ENCODE measurements at regions not wholly inside any gene's neighbourhood (a gene's known extent, or its start where the extent isn't known, plus 50 kb on each side); places are given as distances from the start of the nearest gene placed in this dataset.

DNA sequence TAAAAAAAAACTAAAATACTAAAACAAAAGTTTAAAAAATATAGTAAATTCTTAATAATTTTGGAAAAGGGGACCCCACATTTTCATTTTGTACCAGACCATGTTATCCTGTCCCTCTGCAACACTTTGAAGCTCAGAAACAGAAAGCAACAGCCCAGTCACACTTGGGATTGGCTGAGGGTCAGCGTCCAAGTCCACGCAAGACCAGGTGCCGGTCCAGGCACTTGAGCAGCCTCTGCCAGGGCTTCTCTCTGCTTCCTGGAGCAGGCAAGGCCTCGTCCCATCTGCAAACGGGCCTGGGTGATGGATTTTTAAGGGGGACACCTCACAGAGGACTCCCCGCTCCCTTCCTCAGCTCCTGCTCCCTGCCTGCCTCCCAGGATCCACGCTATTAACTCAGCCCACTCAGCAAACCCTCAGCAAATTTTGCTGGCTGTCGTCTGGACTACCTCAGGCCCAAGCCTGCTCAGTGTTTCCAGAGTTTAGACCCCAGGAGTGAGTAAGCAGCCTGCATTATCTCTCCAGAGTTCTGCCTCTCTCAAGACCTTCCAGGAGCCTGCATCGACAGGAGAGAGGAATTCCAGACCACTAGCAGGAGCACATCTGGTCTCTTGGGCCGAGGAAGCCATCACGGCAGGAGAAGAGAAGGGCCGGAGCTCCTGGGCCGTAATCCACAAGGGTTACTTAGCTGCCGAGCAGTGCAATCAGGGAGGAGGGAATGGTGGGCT lies 67.4 kb upstream of the CALM2 start:
- TF ChIP-seq, protein P1, sequence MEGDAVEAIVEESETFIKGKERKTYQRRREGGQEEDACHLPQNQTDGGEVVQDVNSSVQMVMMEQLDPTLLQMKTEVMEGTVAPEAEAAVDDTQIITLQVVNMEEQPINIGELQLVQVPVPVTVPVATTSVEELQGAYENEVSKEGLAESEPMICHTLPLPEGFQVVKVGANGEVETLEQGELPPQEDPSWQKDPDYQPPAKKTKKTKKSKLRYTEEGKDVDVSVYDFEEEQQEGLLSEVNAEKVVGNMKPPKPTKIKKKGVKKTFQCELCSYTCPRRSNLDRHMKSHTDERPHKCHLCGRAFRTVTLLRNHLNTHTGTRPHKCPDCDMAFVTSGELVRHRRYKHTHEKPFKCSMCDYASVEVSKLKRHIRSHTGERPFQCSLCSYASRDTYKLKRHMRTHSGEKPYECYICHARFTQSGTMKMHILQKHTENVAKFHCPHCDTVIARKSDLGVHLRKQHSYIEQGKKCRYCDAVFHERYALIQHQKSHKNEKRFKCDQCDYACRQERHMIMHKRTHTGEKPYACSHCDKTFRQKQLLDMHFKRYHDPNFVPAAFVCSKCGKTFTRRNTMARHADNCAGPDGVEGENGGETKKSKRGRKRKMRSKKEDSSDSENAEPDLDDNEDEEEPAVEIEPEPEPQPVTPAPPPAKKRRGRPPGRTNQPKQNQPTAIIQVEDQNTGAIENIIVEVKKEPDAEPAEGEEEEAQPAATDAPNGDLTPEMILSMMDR (IDR thresholded peaks at IDR 0.05; ENCODE audit: low read depth, low read length), result no peak

DNA sequence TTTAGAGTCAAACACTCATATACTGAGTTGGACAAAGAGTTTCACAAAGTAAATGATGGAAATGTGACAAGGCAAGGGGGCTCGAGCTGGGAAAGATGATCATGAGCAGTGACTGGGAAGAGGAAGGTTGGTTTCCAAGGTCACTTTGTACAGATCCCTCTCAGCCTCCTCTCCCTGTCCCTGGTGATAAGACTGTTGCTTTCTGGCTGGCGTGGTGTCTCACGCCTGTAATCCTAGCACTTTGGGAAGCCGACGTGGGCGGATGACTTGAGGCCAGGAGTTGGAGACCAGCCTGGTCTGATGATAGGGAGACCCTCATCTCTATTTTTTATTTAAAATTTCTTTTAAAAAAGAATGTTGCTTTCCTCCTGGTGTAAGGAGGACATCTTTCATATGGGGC lies 65.4 kb upstream of the CALM2 start:
- H3K27ac ChIP-seq, result no peak overlapping the region
- no peak overlapping the region for H3K4me3 ChIP-seq (ENCODE audit: low read depth, low read length)
- TF ChIP-seq, protein P1 (IDR thresholded peaks at IDR 0.05; ENCODE audit: low read depth, low read length), result no peak
- no peaks in the 10 kb centered on the region for H3K36me3 ChIP-seq
- H3K27me3 ChIP-seq (ENCODE audit: insufficient read depth, low read depth, severe bottlenecking), result no peaks in the 10 kb centered on the region
- H3K9me3 ChIP-seq (ENCODE audit: severe bottlenecking), result no peaks in the 10 kb centered on the region
- no peak for DNase-seq

More for the DNA sequence above, 67.4 kb upstream of the CALM2 start:
- no peak for DNase-seq
- Histone ChIP-seq H3K36me3 (no peaks in the 10 kb centered on the region), H3K4me3 (ENCODE audit: low read depth, low read length) (no peak overlapping the region), H3K9me3 (ENCODE audit: severe bottlenecking) (no peaks in the 10 kb centered on the region), H3K27me3 (ENCODE audit: insufficient read depth, low read depth, severe bottlenecking) (no peaks in the 10 kb centered on the region), H3K27ac (no peak overlapping the region)

DNA sequence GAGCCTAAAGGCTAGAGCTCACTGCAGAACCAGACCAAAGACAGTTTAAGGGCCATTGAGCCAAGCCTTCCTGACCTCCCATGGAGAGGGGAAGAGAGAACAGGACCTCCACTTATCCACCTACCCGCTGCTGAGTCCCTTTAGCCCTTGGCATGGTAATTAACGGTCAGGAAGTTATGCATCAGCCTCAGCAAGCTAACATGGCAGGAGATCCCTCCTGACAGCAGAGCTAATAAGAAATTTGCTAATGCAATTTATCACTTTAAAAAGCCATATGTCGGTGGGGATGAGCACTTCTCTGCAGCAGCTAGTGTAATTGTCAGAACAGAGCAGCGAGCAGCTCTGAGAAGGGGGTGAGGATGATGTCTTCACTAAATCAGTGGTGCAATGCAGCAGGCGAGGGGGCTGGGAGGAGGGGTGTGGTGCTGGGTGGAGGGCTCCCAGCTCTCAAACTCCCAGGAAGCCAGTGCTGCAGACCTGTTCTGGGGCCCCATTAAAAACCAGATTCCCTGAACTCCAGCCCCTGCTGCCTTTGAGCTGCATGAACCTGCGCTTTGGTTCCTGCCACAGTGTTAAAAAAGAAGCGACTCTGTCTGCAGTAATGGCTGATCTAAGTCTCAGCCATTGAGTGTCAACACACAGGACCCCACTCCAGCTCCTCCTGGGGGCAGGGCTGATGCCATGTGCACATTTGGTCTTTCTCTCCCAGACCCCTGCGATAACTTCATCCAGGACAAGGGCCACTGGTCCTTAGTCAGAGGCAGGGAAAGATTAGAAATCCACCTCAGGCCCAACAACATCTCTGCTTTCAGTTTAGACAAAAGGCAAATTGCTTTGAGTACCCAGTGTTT lies 63.0 kb upstream of the CALM2 start:
- no peaks in the 10 kb centered on the region for H3K36me3 ChIP-seq
- H3K4me3 ChIP-seq (ENCODE audit: low read depth, low read length), result peak overlapping the region; percentile 2; the same call in 1 of the 2 replicates
- H3K27ac ChIP-seq, result peak overlapping the region; percentile 38
- TF ChIP-seq, protein P1 (IDR thresholded peaks at IDR 0.05; ENCODE audit: low read depth, low read length), result no peak
- no peaks in the 10 kb centered on the region for H3K9me3 ChIP-seq (ENCODE audit: severe bottlenecking)
- peak; percentile 71 for DNase-seq
- no peaks in the 10 kb centered on the region for H3K27me3 ChIP-seq (ENCODE audit: insufficient read depth, low read depth, severe bottlenecking)

DNA sequence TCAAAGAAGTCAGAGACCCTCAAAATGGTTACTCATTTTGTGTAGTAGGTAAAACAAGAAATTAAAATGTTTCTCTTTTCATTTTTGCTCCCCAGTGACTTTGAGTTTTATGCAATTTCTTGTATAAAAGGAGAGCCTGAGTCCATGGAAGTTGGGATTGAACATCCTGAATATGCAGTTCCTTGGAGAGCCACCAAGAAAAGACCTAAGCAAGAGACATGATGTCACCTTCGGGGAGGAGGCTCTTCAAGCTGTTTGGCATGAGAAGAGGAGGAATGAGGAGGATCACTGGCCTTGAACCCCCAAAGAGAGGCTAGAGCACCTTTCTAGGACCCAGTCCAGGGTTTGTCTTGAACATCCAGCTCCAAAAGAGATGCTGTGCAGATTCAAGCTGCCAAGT lies 62.3 kb upstream of the CALM2 start:
- Histone ChIP-seq H3K27ac (peak overlapping the region; percentile 38), H3K9me3 (ENCODE audit: severe bottlenecking) (no peaks in the 10 kb centered on the region), H3K36me3 (no peaks in the 10 kb centered on the region), H3K27me3 (ENCODE audit: insufficient read depth, low read depth, severe bottlenecking) (no peaks in the 10 kb centered on the region), H3K4me3 (ENCODE audit: low read depth, low read length) (peak overlapping the region; percentile 2; the same call in 1 of the 2 replicates)
- DNase-seq, result no peak
- TF ChIP-seq, protein P1 (IDR thresholded peaks at IDR 0.05; ENCODE audit: low read depth, low read length), result no peak

DNA sequence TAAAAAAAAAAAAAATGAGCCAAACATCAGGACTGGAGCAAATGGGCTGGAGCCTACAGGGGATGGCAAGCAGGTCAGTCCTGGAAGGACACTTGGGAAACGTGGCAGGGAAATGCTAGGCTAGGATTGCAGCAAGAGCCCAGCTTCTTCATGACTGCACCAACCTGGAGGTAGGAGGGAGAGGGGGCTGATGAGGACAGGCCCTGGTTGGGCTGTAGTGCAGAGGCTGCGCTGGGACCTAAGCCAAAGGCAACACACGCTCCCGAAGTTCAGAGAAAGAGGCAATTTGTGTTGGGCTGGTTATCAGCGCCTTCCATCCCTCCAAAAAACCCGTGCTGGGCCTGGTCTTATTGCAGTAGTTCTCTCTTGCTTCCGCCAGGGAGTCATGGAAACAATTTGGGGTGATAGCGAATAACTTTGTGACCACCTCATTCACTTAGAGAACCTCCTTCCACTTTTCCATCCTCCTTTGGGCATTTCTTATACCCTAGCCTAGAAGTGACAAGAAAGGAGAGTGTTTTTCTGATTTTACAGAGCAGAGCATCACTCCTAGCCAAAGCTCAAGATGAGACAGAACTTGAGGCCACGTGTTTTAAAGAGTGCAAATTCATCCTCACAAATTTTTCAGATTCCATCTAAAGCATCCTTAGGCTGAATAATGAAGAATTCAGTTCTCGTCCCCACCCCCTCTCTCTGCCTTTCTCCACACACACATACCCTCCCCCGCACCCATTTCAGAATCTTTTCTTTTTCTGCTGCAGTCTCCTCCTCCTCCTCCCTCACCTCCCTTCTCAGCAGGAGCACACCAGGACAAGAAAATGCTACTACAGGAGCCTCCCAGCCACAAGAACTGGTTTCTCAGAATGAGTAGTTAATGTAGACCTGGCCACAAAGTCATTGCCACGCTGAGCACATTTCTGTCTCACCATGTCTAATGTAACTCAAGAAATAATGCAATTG lies 61.3 kb upstream of the CALM2 start:
- H3K27me3 ChIP-seq (ENCODE audit: insufficient read depth, low read depth, severe bottlenecking), result no peaks in the 10 kb centered on the region
- TF ChIP-seq, protein P1 (IDR thresholded peaks at IDR 0.05; ENCODE audit: low read depth, low read length), result no peak
- no peak overlapping the region for H3K27ac ChIP-seq
- H3K4me3 ChIP-seq (ENCODE audit: low read depth, low read length), result no peak overlapping the region
- no peaks in the 10 kb centered on the region for H3K36me3 ChIP-seq
- H3K9me3 ChIP-seq (ENCODE audit: severe bottlenecking), result no peaks in the 10 kb centered on the region
- no peak for DNase-seq
